ENCODE measurements at regions not wholly inside any gene's neighbourhood (a gene's known extent, or its start where the extent isn't known, plus 50 kb on each side); places are given as distances from the start of the nearest gene placed in this dataset.
"Not testable (repeated sequence)": the region's sequence is repeated elsewhere in the genome, so short reads cannot be mapped to it uniquely, and the experiment has no call there.

GRCh38 chr3:26078539-26078938 lies 288.6 kb downstream of the OXSM start:
- no peak for DNase-seq

- no peak for DNase-seq
Observed at GRCh38 chr3:26081166-26081565, 291.3 kb downstream of the OXSM start.

GRCh38 chr3:26081806-26082205 lies 291.9 kb downstream of the OXSM start:
- DNase-seq = no peak

- DNase-seq = no peak
Observed at GRCh38 chr3:26082911-26083310, 293.0 kb downstream of the OXSM start.

GRCh38 chr3:26084629-26085028 lies 294.7 kb downstream of the OXSM start:
- DNase-seq = no peak

- DNase-seq = no peak
Observed at GRCh38 chr3:26087751-26088150, 297.9 kb downstream of the OXSM start.

GRCh38 chr3:26089249-26089648 lies 299.4 kb downstream of the OXSM start:
- DNase-seq = no peak

- no peak for DNase-seq
Observed at GRCh38 chr3:26090589-26090988, 300.7 kb downstream of the OXSM start.

GRCh38 chr3:26091096-26091495 lies 301.2 kb downstream of the OXSM start:
- DNase-seq = no peak

GRCh38 chr3:26091626-26092025 lies 301.7 kb downstream of the OXSM start:
- DNase-seq = no peak

- DNase-seq = not testable (repeated sequence)
Observed at GRCh38 chr3:26097111-26097510, 307.2 kb downstream of the OXSM start.

GRCh38 chr3:26099692-26100091 lies 309.8 kb downstream of the OXSM start:
- no peak for DNase-seq

GRCh38 chr3:26100176-26100575 lies 310.3 kb downstream of the OXSM start:
- no peak for DNase-seq

GRCh38 chr3:26102376-26102775 lies 312.5 kb downstream of the OXSM start:
- no peak for DNase-seq

- no peak for DNase-seq
Observed at GRCh38 chr3:26104851-26105251, 315.0 kb downstream of the OXSM start.

- no peak for DNase-seq
Observed at GRCh38 chr3:26105261-26105660, 315.4 kb downstream of the OXSM start.

GRCh38 chr3:26106228-26106627 lies 316.3 kb downstream of the OXSM start:
- DNase-seq = no peak

- DNase-seq = no peak
Observed at GRCh38 chr3:26108846-26109489, 319.1 kb downstream of the OXSM start.

- no peak for DNase-seq
Observed at GRCh38 chr3:26114851-26115250, 325.0 kb downstream of the OXSM start.

GRCh38 chr3:26118165-26118564 lies 328.3 kb downstream of the OXSM start:
- DNase-seq = no peak

GRCh38 chr3:26132942-26133341 lies 343.1 kb downstream of the OXSM start:
- DNase-seq = no peak

- no peak for DNase-seq
Observed at GRCh38 chr3:26141296-26141695, 351.4 kb downstream of the OXSM start.

- no peak for DNase-seq
Observed at GRCh38 chr3:26145769-26146168, 355.9 kb downstream of the OXSM start.

- not testable (repeated sequence) for DNase-seq
Observed at GRCh38 chr3:26157428-26157827, 367.5 kb downstream of the OXSM start.

- no peak for DNase-seq
Observed at GRCh38 chr3:26171006-26171405, 381.1 kb downstream of the OXSM start.
